ENCODE measurements at regions not wholly inside any gene's neighbourhood (a gene's known extent, or its start where the extent isn't known, plus 50 kb on each side); places are given as distances from the start of the nearest gene placed in this dataset.
A peak's percentile ranks its signal among the peaks of the same experiment; 100 is the strongest.

GRCh38 chr13:105403086-105403485 lies 1132.4 kb downstream of the EFNB2 start:
- DNase-seq = no peak

DNA sequence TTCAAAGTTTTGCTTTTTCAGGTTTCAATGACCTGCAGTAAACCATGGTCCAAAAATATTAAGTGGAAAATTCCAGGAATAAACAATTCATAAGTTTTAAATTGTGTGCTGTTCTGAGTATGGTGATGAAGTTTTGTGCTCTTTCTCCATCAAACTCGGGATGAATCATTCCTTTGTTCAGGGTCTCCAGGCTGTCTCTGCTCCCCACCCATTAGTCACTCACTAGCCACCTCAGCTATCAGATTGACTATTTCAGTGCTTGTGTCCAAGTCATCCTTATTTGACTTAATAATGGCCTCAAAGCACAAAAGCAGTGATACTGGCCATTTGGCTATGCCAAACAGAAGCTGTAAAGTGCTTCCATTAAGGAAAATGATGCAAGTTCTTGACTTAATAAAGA lies 1140.4 kb downstream of the EFNB2 start:
- DNase-seq = no peak

DNA sequence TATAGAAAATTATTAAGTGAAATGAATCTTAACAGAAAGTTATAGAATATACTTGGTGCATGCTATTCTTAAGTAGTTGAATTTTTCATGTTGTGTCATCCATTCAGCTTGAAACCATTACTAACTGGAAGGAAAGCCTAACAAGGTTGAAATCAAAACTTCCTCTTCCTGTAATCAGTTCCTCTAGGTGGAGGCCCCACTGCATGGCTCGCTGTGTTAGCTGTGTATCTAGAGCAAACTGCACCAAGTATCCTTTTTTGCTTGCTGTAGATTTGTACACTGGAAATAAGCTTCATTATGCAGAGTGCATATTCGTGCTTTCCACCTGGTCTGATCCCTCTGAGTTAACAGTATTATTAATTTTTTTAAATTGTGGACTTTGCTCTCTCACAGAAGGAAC lies 1146.1 kb downstream of the EFNB2 start:
- no peak for DNase-seq

DNA sequence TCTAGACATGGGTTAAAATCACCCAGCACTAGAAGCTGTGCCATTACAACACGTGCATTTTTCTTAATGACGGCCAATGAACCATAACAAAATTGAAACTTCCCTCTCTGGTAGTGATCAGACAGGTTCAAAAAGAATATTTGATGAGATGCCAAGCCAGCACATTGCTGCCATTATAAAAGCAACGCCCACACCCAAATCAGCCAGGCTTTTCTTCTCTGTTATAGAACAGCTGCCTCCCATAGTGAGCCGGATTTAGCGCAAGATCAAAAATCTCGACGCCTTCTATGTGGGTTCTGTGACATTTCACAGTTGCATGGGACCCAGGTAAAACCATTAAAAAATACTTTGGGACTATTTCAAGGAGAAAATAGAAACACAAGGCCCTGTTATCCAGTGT lies 1158.0 kb downstream of the EFNB2 start:
- no peak for DNase-seq

GRCh38 chr13:105370011-105370650 lies 1165.3 kb downstream of the EFNB2 start:
- no peak for DNase-seq

DNA sequence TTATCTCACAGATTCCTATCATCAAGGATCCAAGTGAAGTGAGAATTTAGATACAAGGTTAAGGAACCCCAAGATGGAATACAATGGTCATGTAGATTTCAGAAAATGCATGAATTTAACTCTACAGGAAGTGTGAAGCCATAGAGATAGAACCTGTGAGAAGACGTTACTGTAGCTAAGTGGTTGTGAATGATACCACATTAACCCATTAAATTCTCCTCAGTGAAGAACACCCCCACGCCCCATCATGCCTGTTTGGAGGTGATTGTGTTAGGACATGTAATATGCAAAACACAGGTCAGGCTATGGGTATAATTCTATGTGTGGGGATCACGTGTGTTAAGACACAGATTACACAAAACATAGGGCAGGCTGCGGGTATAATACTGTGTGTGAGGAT lies 1166.7 kb downstream of the EFNB2 start:
- DNase-seq = no peak

GRCh38 chr13:105365831-105366230 lies 1169.6 kb downstream of the EFNB2 start:
- no peak for DNase-seq

DNA sequence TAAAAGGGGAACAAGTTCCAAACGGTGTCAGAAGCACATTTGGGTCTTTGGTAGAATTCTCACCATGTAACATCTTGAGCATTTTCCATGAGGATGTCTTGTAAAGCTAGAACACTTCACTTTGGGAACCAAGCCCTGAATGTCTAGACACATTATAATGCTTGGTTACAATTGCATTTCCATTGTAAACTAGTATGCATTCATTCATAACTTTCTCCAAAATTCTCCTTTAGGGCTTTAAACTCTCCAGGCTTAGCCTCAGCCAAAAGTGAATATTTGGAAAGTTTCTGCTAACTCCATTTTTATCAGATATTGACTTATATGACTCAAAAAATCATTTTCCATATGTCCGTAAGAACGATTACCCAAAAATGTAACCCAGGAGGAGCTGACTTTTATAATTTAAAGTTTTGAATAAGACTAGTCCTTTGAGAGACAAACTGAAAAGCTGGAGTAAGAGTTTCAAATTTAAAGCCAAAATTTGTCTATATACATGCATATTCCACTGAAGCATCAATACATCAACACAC lies 1170.4 kb downstream of the EFNB2 start:
- DNase-seq = no peak

GRCh38 chr13:105364191-105364590 lies 1171.3 kb downstream of the EFNB2 start:
- no peak for DNase-seq

DNA sequence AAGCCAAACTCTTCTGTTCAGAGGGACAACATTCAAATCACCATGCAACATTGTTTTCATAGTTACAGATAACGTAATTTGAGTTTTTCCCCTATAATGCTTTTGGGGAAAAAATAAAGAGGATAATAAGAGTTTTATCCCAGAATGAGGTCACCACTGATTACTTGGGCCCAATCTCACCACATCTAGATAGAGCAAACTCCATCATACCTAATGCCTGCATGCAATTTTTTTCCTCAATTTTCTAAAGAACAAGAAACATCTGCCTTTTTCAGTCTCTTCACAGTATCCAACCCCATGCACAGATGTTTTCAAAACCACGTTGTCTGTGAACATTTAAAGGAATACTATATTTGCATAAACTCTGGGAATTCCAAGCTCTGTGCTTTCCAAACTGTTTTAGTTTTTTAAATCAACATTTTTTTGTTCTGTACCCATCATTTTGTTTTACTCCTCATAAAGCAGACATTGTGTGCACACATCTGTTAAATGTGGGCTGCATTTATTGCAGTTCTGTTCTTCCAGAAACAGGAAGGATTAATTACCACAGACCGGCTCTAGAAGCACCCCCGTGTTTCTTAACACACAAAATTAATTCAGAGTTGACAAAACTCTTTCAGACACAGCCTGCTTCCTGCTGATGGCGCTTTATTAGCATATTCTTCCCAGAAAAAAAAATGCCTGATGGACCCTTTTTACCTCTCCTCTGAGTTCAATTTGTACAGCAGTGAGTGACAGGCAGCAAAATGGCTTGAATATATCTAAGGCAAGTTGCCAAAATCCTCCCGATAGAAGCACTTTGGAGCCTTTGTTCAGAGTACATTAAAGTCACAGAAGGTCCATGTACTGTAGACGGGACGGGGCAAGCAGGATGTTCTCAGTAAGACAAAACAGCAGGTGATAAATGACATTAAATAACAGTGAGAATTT lies 1171.9 kb downstream of the EFNB2 start:
- DNase-seq = no peak

GRCh38 chr13:105353654-105354053 lies 1181.8 kb downstream of the EFNB2 start:
- DNase-seq = no peak

DNA sequence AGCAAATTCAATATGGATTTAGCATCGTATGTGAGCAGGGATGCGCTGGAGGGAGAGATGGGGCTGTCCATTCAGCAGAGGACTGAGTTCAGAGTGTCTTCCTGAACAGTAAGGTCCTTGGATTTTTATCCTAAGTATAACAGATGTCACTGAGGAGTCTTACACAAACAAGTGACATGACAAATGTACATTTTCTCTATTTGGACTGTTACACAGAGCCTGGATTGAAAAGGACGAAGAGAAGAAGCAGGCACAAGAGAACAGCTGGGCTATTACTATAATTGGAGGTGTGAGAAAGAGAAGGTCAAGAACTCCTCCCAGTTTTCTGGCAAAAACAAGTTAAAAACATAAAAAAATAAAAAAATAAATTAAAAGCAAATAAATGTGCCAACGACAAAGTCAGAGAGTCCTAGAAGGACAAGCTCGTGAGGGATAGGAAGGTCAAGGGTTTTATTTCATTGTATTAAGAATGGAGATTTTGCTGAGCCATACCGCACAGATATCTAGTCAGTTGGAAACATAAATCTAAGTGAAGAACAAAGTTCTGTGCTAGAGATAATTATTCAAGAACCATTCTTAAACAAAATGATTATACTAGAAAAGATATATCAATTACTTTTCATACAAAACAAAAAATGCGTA lies 1186.3 kb downstream of the EFNB2 start:
- DNase-seq = no peak

GRCh38 chr13:105346141-105346775 lies 1189.2 kb downstream of the EFNB2 start:
- no peak for DNase-seq

- DNase-seq = no peak
Observed at GRCh38 chr13:105345730-105346129, 1189.7 kb downstream of the EFNB2 start.

- DNase-seq = no peak
Observed at GRCh38 chr13:105345131-105345530, 1190.3 kb downstream of the EFNB2 start.

DNA sequence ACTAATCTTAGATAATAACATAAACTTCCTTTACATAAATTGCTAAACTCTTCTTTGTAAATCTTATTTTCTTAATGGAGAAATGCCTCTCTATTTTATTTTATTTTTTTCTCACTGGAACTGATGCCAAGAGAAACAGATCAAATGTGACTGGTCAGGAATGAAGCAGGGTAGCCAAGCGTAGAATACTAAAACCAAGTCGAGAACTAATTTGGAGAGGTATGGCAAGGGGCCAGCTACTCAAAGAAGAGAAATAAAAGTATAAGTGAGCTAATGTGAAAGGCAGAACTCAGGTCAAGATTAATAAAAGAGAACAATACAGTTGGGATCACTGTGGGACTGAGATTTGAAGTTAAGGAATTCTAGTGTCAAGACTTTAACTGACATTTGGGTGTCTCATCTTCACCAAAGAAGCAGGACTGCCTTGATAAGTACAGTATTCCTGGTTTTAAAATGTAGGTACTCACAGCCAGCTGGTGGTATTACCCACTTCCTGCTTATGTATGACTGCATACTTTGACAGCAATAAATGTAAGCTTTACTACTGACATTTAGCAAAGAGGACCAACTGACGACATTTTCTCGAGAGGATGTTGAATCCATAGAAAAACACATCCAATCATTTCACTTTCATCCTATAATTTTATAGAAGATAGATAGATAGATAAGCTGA lies 1192.2 kb downstream of the EFNB2 start:
- no peak for DNase-seq

- DNase-seq = no peak
Observed at GRCh38 chr13:105342281-105342820, 1193.1 kb downstream of the EFNB2 start.

DNA sequence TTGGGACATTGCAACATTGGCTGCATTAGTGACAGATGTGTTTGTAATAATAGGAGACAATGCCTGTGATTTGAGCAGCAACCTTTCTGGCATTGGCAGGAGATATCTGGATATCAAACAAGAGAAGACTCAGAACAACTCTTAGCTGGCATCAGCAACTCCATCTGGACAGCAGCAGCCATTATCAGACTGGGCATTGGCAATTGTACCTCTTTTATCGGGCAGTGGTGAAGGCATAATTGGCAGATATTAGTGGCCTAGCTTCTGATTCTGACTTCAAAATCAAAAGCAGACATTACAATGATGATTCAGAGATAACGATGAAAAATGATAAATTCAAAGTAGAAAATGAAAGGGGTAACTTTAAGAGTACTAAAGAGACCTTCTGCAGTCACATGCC lies 1193.7 kb downstream of the EFNB2 start:
- DNase-seq = no peak

DNA sequence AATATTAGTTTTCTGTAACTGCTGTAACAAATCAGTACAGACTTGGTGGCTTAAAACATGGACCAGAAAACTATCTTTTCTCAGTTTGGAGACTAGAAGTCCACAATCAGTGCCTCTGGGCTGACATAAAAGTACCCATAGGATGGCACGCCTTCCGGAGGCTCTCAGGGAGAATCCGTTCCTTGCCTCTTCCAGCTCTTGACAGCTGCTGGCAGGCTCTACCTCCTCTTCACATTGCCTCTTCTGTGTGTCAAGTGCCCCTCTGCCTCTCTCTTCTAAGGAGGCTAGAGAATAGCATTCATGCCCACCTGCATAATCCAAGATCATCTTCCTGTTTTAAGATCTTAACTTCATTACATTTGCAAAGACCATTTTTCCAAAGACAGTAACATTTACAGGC lies 1194.2 kb downstream of the EFNB2 start:
- peak; percentile 5 for DNase-seq

DNA sequence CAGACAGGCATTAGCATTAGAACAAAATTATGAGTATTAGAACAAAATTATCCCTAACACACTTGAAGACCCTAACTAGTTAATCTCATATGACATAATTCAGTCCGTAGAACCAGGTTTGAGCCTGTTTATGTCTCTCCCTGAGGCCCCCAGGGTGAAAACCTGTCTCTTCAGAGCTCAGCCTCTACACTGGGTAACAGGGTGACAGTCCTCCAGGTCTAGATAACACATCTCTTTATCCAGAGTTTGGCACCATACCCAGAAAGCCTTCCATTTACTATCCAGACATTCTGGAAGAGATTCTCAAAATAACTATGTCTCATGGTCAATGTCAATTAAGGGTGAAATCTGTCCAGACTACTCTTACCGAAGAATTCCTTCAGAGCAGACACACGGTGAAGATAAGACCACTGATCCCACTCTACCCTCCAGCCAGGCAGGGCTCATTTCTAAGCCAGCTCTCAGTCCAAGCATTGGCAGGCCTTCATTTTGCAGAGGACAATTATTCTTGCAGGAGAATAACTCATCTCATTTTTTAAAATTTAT lies 1195.3 kb downstream of the EFNB2 start:
- no peak for DNase-seq

GRCh38 chr13:105338773-105339172 lies 1196.7 kb downstream of the EFNB2 start:
- DNase-seq = no peak

GRCh38 chr13:105338006-105338405 lies 1197.5 kb downstream of the EFNB2 start:
- DNase-seq = no peak

Measured in NCI-H187 treated with DMSO at 0.1 percent for 48 hours (cell line).